HG03064 (cell line): ENCODE measurements at regions not wholly inside any gene's neighbourhood (a gene's known extent, or its start where the extent isn't known, plus 50 kb on each side); places are given as distances from the start of the nearest gene placed in this dataset.

Experiments
- ATAC-seq: cut with Tn5 transposase; IDR thresholded peaks from one replicate; pipeline ENCODE4 v1.9.1; 2021; ENCODE audit warnings: low read depth; ENCODE audit not compliant: unreplicated experiment

GRCh38 chr9:79220666-79221065, 351.1 kb upstream of the TLE4 start:
- ATAC-seq: no peak

- no peak for ATAC-seq
These were observed 350.7 kb upstream of the TLE4 start for GRCh38 chr9:79221084-79221483.

DNA sequence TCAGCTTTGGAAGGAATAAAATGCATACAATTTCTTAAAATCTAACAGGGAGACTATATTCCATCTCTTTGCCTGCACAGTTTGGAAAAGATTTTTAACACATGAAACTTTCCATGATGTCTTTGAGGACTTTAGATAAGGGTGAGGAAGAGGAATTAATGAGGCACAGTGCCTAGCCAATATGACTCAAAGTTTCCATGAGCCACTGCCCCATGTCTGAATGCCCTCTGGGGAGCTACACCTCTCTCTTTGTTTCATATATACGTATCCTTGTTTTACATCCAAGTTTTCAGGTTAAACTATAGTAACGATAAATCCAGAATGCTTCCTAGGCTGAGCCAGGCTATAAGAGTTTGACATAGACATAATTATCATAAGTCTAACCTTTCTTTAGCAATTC, 349.3 kb upstream of the TLE4 start:
- ATAC-seq: no peak

DNA sequence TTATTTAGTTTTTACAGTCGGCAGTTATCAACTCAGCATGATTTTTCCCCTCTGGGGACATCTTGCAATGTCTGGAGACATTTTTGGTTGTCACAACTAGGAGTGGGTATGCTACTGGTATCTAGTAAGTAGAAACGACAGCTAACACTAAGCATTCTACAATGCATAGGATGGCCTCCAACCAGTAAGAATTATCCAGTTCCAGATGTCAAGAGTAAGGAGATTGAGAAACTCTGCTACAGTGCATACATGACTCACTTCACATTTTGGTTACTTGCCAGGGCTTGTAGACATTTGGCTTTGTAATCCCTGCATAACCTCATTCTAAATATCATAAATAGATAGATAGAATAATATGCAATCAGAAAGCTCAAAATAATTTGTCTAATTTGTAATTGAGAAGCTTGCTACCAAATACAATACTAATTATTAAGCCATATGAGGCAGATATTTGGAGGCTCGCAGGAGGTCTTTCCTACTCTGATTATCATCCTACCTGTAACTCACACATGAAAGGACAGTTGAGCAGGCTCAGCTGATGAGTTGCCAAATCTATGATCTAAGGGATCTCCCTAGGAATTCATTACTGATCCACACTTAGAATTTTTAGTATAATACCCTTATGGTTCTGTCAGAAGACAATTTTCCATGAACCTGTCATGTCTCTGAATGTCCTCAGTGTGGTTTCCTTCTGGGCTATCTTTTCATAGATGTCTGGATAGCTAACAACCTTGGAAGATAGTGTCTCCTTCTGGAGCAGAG, 346.9 kb upstream of the TLE4 start:
- ATAC-seq: no peak

- ATAC-seq: no peak
These were observed 338.2 kb upstream of the TLE4 start for GRCh38 chr9:79233542-79233941.

- ATAC-seq: no peak
These were observed 335.3 kb upstream of the TLE4 start for GRCh38 chr9:79236466-79236865.

DNA sequence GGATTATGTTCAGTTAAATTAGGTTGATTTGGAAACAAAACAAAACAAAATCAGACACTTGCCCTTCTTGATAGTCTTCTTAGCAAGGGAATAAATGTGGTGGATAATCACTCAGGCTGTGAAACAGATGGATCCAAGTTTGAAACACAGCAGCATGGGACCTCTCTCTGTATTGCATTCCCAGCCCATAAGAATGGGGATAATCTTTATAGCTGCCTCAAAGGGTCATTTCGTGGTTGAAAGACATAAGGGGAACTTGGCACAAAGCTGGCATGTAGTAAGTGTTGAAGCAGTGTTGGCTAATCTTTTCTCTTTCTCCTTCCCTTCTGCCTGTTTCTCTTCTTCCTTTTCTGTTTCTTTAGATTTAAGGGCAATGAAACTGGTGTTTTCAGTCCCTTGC, 333.9 kb upstream of the TLE4 start:
- no peak for ATAC-seq

GRCh38 chr9:79240774-79241173, 331.0 kb upstream of the TLE4 start:
- ATAC-seq: no peak

DNA sequence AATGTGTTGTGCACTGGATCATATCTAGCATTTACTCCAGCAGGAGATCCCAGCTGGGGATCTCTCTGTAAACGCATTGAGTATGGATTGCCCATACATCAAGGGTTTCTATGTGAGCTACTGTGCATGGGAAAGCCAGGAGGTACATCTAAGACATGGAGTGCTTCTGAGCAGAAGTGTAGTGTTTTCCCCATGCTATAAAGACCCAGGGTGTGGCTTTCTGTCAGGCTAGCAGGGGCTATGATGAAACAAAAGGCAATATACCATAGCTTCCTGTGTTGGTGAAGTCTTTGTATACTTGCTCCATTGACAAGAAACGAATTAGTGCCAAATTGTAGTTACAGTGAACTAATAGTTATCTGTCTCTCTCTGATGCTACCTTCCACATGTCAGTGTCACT, 329.3 kb upstream of the TLE4 start:
- ATAC-seq: no peak

DNA sequence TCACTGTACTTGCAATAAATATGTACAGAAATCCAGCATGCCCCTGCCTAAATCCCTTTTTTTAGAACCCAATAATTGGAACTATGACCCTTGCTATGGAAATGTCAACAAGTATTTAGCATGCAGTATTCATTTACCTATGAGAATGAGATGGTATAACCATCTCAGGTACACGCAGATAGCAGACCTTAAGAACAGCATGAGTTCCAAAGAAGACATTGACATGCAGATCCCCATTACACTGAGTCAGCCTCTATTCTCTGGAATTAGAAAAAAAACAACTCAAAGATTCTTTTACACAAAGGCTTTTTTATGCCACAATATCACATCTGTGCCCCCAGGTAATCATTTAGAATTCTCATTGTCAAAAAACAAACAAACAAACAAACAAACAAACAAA, 325.6 kb upstream of the TLE4 start:
- no peak for ATAC-seq

DNA sequence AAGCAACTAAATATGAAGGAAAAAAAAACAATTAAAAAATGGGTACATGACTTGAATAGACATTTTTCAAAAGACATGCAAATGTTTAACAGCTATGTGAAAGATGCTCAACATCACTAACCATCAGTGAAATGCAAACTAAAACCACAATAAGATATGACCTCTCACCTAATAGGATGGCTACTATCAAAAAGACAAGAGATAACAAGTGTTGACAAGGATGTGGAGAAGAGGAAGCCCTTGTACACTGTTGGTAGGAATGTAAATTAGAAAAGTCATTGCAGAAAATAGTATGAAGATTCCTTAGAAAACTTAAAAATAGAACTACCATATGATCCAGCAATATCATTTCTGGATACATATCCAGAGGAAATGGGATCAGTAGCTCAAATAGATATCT, 324.7 kb upstream of the TLE4 start:
- ATAC-seq: no peak

GRCh38 chr9:79250806-79251205, 321.0 kb upstream of the TLE4 start:
- no peak for ATAC-seq

- no peak for ATAC-seq
These were observed 316.7 kb upstream of the TLE4 start for GRCh38 chr9:79254900-79255650.

GRCh38 chr9:79255651-79256260, 316.0 kb upstream of the TLE4 start:
- no peak for ATAC-seq

GRCh38 chr9:79256691-79257213, 315.0 kb upstream of the TLE4 start:
- ATAC-seq: no peak

DNA sequence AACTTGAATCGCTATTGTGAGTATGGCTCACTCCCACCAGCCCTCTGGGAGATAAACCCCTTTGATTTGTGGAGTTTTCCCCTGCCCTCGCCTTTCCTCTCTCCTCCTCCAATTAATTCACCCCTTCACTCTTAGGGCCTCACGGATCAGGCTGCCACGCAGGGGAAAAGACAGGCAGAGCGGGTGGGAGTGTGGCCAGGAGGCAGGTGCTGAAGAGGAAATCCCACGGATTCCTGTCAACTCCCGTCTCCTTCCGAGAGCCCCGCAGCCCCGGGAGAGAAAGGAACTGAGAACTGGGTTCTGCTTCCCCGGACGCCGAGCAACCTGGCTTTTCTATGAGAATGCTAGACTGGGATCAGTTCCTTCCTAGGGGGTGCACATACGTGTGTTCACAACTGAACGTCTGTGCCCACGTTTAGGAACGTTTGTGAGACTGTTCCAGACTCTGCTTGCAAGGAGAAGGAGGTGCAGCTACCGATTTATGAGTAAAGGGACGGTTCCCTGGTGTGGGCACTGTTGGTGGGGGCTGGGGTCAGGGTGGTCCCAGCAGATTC, 314.5 kb upstream of the TLE4 start:
- ATAC-seq: no peak

DNA sequence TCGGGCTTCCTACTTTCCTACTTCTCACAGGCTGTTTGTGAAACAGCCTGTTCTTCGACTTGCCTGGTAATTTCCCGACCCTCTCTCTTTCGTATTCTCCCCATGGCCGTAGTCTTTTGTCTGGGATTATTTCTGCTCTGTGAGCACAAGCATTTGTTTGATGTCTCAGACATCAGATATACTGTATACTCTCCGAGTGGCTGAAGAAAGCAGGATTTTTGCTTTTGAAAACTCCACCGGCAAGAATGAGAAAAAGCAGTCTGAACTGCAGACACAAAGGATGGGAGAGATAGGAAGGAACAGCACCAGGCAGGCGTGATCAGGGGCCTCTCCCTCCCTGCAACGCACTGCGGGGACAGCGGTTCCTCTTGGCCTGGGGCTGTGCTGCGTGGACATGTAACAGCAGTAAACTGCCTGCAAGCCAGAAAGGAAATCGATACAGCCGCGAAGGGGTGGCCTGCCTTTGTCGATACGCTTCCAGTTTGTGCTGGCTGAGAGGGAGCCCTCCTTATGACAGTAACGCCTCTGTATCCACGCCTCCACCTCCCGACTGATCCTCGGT, 313.9 kb upstream of the TLE4 start:
- no peak for ATAC-seq

DNA sequence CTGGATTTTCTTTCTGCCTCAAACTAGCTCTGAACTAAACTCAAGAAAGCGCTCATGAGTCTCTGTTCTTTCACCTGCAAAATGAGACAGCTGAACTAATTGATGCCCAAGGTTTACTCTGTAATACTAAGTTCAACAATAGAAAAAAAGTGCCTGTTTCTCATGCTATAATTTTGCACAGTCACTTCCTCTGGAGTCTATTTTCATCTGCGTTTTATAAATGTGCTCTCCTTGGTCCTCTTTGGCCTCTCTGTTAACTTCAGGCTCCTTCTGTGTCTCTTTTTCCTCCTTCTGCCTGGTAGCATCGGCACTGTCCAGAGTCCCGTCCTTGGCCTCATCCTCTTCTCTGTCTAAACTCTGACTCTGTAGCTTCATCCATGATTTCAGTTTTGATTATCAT, 311.9 kb upstream of the TLE4 start:
- ATAC-seq: no peak

GRCh38 chr9:79263628-79264027, 308.1 kb upstream of the TLE4 start:
- no peak for ATAC-seq

- no peak for ATAC-seq
These were observed 307.7 kb upstream of the TLE4 start for GRCh38 chr9:79264041-79264440.
